Stimulated activated CD4-positive, alpha-beta T cell treated with anti-CD3 and anti-CD28 coated beads, Interleukin-2, amount 100 ng/mL, for 24 hours (primary cell): ENCODE measurements at regions not wholly inside any gene's neighbourhood (a gene's known extent, or its start where the extent isn't known, plus 50 kb on each side); places are given as distances from the start of the nearest gene placed in this dataset.
A peak's percentile ranks its signal among the peaks of the same experiment; 100 is the strongest.

Experiments
- DNase-seq, 2 donors: peaks; one replicate each; pipeline ENCODE4 v3.0.0-alpha.2; 2020

GRCh38 chr6:134379599-134379998 lies 61.7 kb upstream of the SGK1 start:
- no peak for DNase-seq

DNA sequence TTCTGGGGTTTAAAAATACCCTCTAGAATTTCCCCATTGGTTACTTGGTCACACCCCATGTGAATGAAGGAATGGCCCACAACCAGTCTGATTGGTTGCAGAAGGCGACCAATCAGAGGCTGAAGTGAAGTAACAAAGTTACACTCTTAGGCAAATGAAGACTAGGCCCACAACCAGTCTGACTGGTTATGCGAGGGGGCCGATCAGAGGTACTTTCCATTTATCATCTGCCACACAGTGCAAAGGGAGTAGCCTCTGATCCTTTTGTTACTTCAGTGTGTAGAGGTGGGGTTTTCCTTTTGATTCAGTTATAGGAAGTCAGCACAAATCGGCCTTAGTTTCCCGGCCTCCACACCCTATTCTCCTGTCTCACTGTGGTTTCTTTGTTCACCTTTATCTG lies 61.2 kb upstream of the SGK1 start:
- DNase-seq = peak; percentile 21 to 37

GRCh38 chr6:134378426-134378825 lies 60.5 kb upstream of the SGK1 start:
- DNase-seq = no peak

DNA sequence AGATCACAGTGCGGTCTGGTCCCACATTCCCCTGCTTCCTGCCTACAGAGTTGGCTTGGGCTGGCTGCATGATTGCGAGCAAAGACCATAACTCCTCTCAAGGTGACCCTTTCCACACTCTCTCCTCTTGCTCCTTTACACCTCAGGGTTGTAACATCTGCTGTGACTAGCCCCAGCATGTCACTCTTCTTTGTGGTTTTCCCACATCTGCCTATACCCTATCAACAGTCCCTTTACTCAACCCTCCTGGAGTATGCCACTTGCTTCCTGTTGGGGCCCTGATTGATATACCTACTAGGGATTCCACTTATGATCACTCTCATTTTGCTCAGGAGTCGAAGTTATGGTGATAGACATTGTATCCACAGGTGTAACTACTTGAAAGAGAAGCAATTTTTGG lies 58.9 kb upstream of the SGK1 start:
- DNase-seq = no peak

DNA sequence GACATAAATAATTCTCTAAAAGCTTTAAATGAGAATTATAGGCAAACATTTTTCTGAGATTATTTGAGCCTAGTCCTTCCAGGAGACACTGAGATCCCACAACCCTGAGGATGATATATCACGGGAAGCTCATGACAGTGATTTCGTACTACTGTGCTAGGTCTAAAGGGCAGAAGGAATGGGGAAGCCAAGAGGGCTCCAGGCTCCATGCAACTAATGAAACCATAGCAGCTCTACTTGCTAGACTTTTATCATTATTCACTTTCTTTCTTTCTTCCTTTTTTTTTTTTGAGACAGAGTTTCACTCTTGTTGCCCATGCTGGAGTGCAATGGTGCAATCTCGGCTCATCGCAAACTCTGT lies 57.3 kb upstream of the SGK1 start:
- no peak for DNase-seq

DNA sequence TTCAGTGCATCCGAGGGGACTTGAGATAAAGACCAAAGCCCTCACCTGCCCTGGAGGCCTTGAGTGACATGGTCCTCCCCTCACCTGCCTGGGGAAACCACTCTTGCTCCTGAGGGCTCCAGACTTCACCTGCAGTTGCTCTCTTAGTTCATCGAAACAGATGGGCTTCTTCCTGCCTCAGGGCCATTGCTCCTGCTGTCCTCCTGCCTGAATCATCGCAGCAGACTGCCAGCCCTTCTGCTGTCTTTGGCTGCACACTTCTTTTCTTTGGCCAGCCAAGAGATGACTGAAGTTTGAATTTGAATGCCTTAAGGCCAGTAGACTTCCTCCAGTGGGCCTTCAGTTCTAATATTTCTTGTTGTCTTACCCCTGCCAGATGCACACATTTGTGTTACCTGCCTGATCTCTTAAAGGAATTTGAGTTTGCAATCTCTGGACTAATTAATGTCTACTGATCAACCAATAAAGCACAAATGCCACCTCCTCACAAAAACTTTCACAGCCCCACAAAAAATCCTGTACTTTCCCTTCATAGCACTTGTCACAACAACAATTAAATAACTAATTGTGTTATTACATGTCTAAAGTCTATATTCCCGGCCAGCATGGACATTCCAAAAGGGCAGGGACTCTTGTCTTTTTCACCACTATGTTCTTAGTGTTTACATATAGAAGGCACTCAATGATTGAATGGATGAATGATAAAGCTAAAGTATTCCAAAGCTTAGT lies 56.7 kb upstream of the SGK1 start:
- DNase-seq = no peak

DNA sequence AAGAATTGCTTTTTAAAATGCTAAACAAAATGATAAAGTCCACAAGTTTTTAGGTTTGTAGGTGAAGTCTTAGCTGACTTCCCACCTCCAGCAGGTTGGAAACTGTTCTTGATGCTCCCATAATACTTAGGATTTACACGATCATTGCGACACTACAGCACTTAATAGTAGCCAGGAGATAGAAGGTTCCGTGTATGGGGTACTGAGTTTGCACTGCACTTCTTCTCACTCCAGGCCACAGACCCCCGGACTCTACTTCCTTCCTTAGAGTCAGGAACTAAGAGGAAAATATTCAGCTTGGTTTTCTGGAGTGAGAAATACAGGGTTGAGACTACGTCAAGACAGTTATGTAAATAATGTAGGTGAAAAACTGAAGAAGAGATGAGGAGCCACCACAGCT lies 56.1 kb upstream of the SGK1 start:
- no peak for DNase-seq

DNA sequence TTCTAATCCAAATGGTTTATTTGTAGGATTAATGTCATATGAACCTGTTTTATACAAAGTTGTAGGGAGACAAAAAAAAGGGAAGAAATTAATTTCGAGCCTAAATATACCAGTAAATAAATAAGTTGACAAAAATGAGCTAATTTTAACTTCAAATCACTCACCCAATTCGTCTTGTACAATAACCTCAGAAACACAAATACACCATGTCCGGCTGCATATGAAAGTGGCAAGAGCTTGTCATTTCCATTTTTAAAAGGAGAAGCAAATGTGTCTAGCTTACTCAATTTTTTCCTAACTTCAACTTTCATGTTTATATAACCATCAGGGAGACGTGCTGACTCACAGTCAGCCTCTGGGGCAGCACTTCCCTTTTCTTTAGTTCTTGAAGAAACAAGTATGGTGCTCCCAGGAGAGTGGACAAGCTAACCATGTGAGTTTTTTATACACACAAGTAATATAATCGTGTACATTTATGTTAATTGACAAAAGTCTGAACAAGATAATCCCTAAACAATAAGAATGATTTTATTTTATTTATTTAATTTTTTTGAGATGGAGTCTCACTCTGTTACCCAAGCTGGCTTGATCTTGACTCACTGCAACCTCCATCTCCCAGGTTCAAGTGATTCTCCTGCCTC lies 55.5 kb upstream of the SGK1 start:
- DNase-seq = peak in 1 of 2 donors; percentile 20

- no peak for DNase-seq
These were observed 54.8 kb upstream of the SGK1 start for GRCh38 chr6:134372603-134373281.

GRCh38 chr6:134368670-134369069 lies 50.8 kb upstream of the SGK1 start:
- no peak for DNase-seq
